OCI-LY1 (cell line): ENCODE measurements at regions not wholly inside any gene's neighbourhood (a gene's known extent, or its start where the extent isn't known, plus 50 kb on each side); places are given as distances from the start of the nearest gene placed in this dataset.

Experiments used
- CTCF ChIP-seq: fragments of 200-600 bp; sonication (generic), shearing (Covaris generic); IDR thresholded peaks from 2 replicates; pipeline ENCODE4 v1.5.1; 2017; ENCODE audit warnings: mild to moderate bottlenecking, antibody characterized with exemption, low read length, moderate library complexity, mixed read lengths
- EZH2 ChIP-seq: fragments of 200-600 bp; sonication (generic), shearing (Covaris generic); IDR thresholded peaks from 2 replicates; pipeline ENCODE4 v1.8.0; 2017; ENCODE audit warnings: borderline replicate concordance, mixed run types, mild to moderate bottlenecking, antibody characterized with exemption, low read length, moderate library complexity, mixed read lengths

GRCh38 chr7:53100091-53100490 lies 64.7 kb downstream of the POM121L12 start:
- no peak for TF ChIP-seq CTCF
- no peak for TF ChIP-seq EZH2
